ENCODE measurements at regions not wholly inside any gene's neighbourhood (a gene's known extent, or its start where the extent isn't known, plus 50 kb on each side); places are given as distances from the start of the nearest gene placed in this dataset.
"Not testable (repeated sequence)": the region's sequence is repeated elsewhere in the genome, so short reads cannot be mapped to it uniquely, and the experiment has no call there.

- no peaks in the 10 kb centered on the region for H4K20me1 ChIP-seq (ENCODE audit: insufficient read depth, low read length)
- H3K4me3 ChIP-seq (ENCODE audit: low read depth, low read length, poor library complexity, severe bottlenecking): no peak overlapping the region
- no peaks in the 10 kb centered on the region for H3K36me3 ChIP-seq (ENCODE audit: insufficient read depth, low read length)
- H3K9me2 ChIP-seq (ENCODE audit: insufficient read depth, low read length): no peaks in the 10 kb centered on the region
- H3K79me2 ChIP-seq (ENCODE audit: insufficient read depth, low read depth, low read length): no peaks in the 10 kb centered on the region
- intact Hi-C loops (cut with micrococcal nuclease; ENCODE audit: unreplicated experiment): no loop called here
- TF ChIP-seq CTCF (conservative IDR thresholded peaks at IDR 0.05; ENCODE audit: low read length) (no peak), EZH2phosphoT487 (IDR thresholded peaks at IDR 0.05; ENCODE audit: borderline replicate concordance, low read depth, low read length) (no peak)
- ChIA-PET POLR2A (no interaction called here), CTCF (ENCODE audit: unreplicated experiment) (no interaction called here)
- no peak overlapping the region for H2AFZ ChIP-seq (ENCODE audit: low read length)
- no peak overlapping the region for H3K27ac ChIP-seq (ENCODE audit: low read depth, low read length, poor library complexity, severe bottlenecking)
- no TSS peak for BruUV-seq (replicated peaks)
- DNase-seq (ENCODE audit: low spot score): no peak
- no peaks in the 10 kb centered on the region for H3K4me1 ChIP-seq (ENCODE audit: insufficient read depth, low read length, poor library complexity, severe bottlenecking)
- no peak overlapping the region for H3K4me2 ChIP-seq (ENCODE audit: low read length)
- H3K9me3 ChIP-seq (ENCODE audit: low read length): no peaks in the 10 kb centered on the region
Measured at GRCh38 chr11:37142591-37142990, 544.6 kb upstream of the RAG2 start.

GRCh38 chr11:37141707-37142106 is 543.7 kb upstream of the RAG2 start:
- intact Hi-C loops (cut with micrococcal nuclease; ENCODE audit: unreplicated experiment): no loop called here
- H3K9me2 ChIP-seq (ENCODE audit: insufficient read depth, low read length): no peaks in the 10 kb centered on the region
- CTCF ChIA-PET (ENCODE audit: unreplicated experiment): no interaction called here
- no peak overlapping the region for H3K4me2 ChIP-seq (ENCODE audit: low read length)
- POLR2A ChIA-PET: interaction anchor here (0.6 kb wide), 1 partner anchor 174 kb away, joined by 4 read pairs; no protein-coding TSS in a partner anchor
- no peak overlapping the region for H3K4me3 ChIP-seq (ENCODE audit: low read depth, low read length, poor library complexity, severe bottlenecking)
- DNase-seq (ENCODE audit: low spot score): no peak
- TF ChIP-seq EZH2phosphoT487 (IDR thresholded peaks at IDR 0.05; ENCODE audit: borderline replicate concordance, low read depth, low read length) (no peak), CTCF (conservative IDR thresholded peaks at IDR 0.05; ENCODE audit: low read length) (no peak)
- H4K20me1 ChIP-seq (ENCODE audit: insufficient read depth, low read length): no peaks in the 10 kb centered on the region
- H3K79me2 ChIP-seq (ENCODE audit: insufficient read depth, low read depth, low read length): no peaks in the 10 kb centered on the region
- H3K9me3 ChIP-seq (ENCODE audit: low read length): no peaks in the 10 kb centered on the region
- no peak overlapping the region for H3K27ac ChIP-seq (ENCODE audit: low read depth, low read length, poor library complexity, severe bottlenecking)
- H2AFZ ChIP-seq (ENCODE audit: low read length): no peak overlapping the region
- no peaks in the 10 kb centered on the region for H3K36me3 ChIP-seq (ENCODE audit: insufficient read depth, low read length)
- no peaks in the 10 kb centered on the region for H3K4me1 ChIP-seq (ENCODE audit: insufficient read depth, low read length, poor library complexity, severe bottlenecking)
- BruUV-seq (replicated peaks): no TSS peak

- H3K4me1 ChIP-seq (ENCODE audit: insufficient read depth, low read length, poor library complexity, severe bottlenecking); H4K20me1 ChIP-seq (ENCODE audit: insufficient read depth, low read length); H3K9me3 ChIP-seq (ENCODE audit: low read length); H3K27ac ChIP-seq (ENCODE audit: low read depth, low read length, poor library complexity, severe bottlenecking); H3K4me2 ChIP-seq (ENCODE audit: low read length); intact Hi-C loops (cut with micrococcal nuclease; ENCODE audit: unreplicated experiment); H3K79me2 ChIP-seq (ENCODE audit: insufficient read depth, low read depth, low read length); CTCF ChIA-PET (ENCODE audit: unreplicated experiment); BruUV-seq (replicated peaks); DNase-seq (ENCODE audit: low spot score); H3K36me3 ChIP-seq (ENCODE audit: insufficient read depth, low read length); H2AFZ ChIP-seq (ENCODE audit: low read length); H3K9me2 ChIP-seq (ENCODE audit: insufficient read depth, low read length); H3K4me3 ChIP-seq (ENCODE audit: low read depth, low read length, poor library complexity, severe bottlenecking): not testable (repeated sequence)
- POLR2A ChIA-PET: interaction anchor here (1.0 kb wide), 1 partner anchor 39 kb away, joined by 4 read pairs; no protein-coding TSS in a partner anchor
Measured at GRCh38 chr11:37135606-37136005, 537.6 kb upstream of the RAG2 start.

All from OCI-LY7 (cell line).